ENCODE measurements at regions not wholly inside any gene's neighbourhood (a gene's known extent, or its start where the extent isn't known, plus 50 kb on each side); places are given as distances from the start of the nearest gene placed in this dataset.

- TF ChIP-seq CTCF (IDR thresholded peaks at IDR 0.05) (no peak), POLR2A (IDR thresholded peaks at IDR 0.05) (no peak), EP300 (IDR thresholded peaks at IDR 0.05) (no peak), POLR2AphosphoS5 (IDR thresholded peaks at IDR 0.05) (no peak)
These were observed 178.4 kb downstream of the HERPUD2 start for GRCh38 chr7:35516498-35516897.
